ENCODE measurements at regions not wholly inside any gene's neighbourhood (a gene's known extent, or its start where the extent isn't known, plus 50 kb on each side); places are given as distances from the start of the nearest gene placed in this dataset.

DNA sequence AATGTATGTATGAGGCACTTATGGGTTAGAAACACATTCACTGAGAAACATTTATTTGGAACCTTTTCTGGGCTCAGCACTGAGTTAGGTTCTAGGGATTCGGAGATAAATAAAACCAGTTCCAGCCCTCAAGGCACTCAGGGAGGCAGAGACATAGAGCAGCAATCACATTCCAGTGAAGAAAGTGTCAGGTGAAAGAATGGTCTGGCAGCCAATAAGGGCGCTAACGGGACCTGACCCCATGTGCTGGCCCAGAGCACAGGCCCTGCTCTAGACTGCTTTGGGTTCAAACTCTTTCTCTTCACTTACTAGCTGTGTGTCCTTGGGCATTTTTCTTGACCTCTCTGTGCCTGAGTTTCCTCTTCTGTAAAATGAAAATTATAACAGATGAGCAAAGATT, 146.0 kb upstream of the SYT13 start:
- H3K27me3 ChIP-seq (ENCODE audit: control insufficient read depth, insufficient read depth, low read length), result no peaks in the 10 kb centered on the region
- H3K9me3 ChIP-seq (ENCODE audit: control insufficient read depth, low read depth, low read length), result no peaks in the 10 kb centered on the region
- H3K9ac ChIP-seq (ENCODE audit: low read length), result no peak overlapping the region
- peaks cover 5% of the 10 kb centered on the region for H3K4me1 ChIP-seq (ENCODE audit: control insufficient read depth, low read depth, low read length)
- H3K27ac ChIP-seq (ENCODE audit: low read length), result no peak overlapping the region
- no peak overlapping the region for H3K4me3 ChIP-seq (ENCODE audit: low read length)
- no peaks in the 10 kb centered on the region for H3K36me3 ChIP-seq (ENCODE audit: control insufficient read depth, low read depth, low read length)

DNA sequence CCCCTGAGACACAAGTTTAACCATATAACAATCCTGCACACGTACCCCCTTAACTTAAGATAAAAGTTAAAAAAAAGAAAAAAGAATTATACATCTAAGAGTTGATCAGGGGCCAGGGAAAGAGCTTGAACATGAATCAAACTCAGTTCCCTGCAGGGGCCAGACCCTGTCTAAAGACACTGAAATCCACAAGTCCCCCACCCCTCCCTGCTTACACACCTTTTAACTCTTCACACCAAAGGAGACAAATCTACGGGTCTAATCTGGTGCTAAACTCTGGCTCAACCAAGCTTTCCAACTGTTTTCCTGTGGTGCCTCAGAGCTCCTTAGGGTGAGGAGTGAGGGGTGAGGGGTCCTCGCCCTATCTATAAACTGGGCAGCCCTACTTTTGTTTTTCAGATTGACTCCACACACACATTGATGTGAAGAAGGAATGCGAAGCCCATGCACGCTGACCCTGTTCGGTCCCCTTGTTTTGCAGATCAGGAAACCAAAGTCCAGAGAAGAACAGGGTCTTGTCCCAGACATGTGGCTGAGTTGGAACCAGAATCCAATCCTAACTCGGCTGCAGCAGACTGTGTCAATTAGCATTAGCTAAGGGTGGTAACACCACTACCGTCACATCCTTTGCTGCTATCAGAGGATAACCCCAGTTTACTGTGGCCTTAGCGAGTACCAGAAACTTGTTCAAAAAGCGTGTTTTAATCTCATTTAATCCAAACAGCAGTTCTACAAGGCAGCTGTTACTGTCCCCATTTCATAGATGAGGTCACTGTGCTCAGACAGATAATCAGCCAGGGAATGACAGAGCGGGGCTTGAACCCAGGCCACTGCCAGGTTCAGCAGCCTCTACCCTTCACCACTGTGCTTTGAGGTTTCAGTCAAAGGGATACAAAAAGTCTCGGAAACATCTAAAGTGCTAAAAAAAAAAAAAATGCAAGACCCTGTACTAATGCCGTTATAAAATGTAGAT, 145.2 kb upstream of the SYT13 start:
- Histone ChIP-seq H3K9ac (ENCODE audit: low read length) (no peak overlapping the region), H3K27ac (ENCODE audit: low read length) (no peak overlapping the region), H3K4me1 (ENCODE audit: control insufficient read depth, low read depth, low read length) (peaks cover 5% of the 10 kb centered on the region), H3K4me3 (ENCODE audit: low read length) (no peak overlapping the region), H3K9me3 (ENCODE audit: control insufficient read depth, low read depth, low read length) (no peaks in the 10 kb centered on the region), H3K36me3 (ENCODE audit: control insufficient read depth, low read depth, low read length) (no peaks in the 10 kb centered on the region), H3K27me3 (ENCODE audit: control insufficient read depth, insufficient read depth, low read length) (no peaks in the 10 kb centered on the region)

DNA sequence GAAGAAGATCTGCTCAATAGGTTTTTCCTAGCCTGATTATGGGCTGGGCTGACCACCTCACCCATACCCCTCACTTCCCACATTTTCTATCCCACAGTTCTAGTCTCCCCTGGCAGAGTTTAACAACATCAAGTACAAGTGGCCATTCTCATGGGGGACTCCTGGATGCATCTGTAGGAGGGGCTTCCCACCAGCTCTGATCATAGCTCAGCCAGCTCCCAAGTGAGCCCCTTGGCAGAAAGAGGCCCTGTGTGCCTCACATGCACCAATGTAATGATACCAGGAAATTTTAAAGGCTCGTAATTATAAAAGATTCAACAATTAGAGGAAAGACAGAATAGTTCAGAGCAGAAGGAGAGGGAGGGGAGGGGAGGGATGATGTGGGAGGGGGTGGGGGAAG, 144.2 kb upstream of the SYT13 start:
- Histone ChIP-seq H3K4me3 (ENCODE audit: low read length) (no peak overlapping the region), H3K27me3 (ENCODE audit: control insufficient read depth, insufficient read depth, low read length) (no peaks in the 10 kb centered on the region), H3K36me3 (ENCODE audit: control insufficient read depth, low read depth, low read length) (no peaks in the 10 kb centered on the region), H3K27ac (ENCODE audit: low read length) (no peak overlapping the region), H3K9me3 (ENCODE audit: control insufficient read depth, low read depth, low read length) (no peaks in the 10 kb centered on the region), H3K4me1 (ENCODE audit: control insufficient read depth, low read depth, low read length) (peaks cover 5% of the 10 kb centered on the region), H3K9ac (ENCODE audit: low read length) (no peak overlapping the region)

DNA sequence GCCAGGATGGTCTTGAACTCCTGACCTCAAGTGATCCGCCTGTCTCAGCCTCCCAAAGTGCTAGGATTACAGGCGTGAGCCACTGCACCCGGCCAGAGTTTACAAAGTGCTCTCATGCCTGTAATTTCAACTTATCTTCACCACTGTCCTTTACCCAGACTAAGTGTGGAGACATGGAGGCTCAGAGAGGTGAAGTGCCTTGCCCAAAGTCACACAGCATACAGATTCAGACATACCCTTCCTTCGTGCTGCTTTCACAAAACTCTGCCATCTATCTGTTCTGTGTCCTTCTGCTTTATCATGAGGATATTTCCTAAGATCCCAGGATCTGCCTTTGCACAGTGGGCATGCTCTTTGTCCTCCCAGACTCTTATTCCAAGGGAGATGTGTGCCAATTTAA, 143.6 kb upstream of the SYT13 start:
- no peaks in the 10 kb centered on the region for H3K9me3 ChIP-seq (ENCODE audit: control insufficient read depth, low read depth, low read length)
- no peak overlapping the region for H3K4me3 ChIP-seq (ENCODE audit: low read length)
- no peak overlapping the region for H3K27ac ChIP-seq (ENCODE audit: low read length)
- no peak overlapping the region for H3K9ac ChIP-seq (ENCODE audit: low read length)
- peaks cover 5% of the 10 kb centered on the region for H3K4me1 ChIP-seq (ENCODE audit: control insufficient read depth, low read depth, low read length)
- no peaks in the 10 kb centered on the region for H3K27me3 ChIP-seq (ENCODE audit: control insufficient read depth, insufficient read depth, low read length)
- H3K36me3 ChIP-seq (ENCODE audit: control insufficient read depth, low read depth, low read length), result no peaks in the 10 kb centered on the region

DNA sequence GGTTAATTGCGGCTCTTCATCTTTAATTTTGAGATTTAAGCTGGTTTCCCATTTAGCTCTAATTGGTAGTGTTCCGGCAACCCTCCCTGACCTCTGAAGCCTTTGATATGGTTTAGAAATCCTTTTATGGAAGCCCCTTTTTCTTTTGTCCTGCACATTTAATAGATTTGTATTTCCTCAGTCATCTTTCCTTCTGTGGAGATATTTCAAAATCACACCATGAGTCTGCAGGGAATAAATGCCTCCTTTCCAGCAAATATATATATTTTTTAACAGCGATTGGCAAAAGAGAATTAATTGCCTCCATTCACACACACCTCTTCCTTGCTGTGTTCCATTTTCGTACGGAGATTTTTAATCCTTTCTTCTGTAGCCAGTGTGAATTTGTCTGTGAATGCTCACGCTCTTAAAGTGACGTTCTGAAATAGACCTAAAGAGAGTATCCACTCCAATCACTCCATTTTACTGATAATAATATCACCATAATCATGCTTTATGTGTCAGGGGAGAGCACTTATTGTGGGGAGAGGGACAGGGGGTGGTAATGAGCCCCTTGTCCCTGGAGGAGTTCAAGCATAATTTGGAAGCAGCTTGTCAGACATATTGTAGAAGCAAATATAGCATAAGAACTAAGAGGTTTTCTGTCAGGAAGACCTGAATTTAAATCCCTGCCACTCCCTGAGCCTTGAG, 142.5 kb upstream of the SYT13 start:
- Histone ChIP-seq H3K9ac (ENCODE audit: low read length) (no peak overlapping the region), H3K4me1 (ENCODE audit: control insufficient read depth, low read depth, low read length) (peaks cover 5% of the 10 kb centered on the region), H3K9me3 (ENCODE audit: control insufficient read depth, low read depth, low read length) (no peaks in the 10 kb centered on the region), H3K36me3 (ENCODE audit: control insufficient read depth, low read depth, low read length) (no peaks in the 10 kb centered on the region), H3K27me3 (ENCODE audit: control insufficient read depth, insufficient read depth, low read length) (no peaks in the 10 kb centered on the region), H3K27ac (ENCODE audit: low read length) (no peak overlapping the region), H3K4me3 (ENCODE audit: low read length) (no peak overlapping the region)

DNA sequence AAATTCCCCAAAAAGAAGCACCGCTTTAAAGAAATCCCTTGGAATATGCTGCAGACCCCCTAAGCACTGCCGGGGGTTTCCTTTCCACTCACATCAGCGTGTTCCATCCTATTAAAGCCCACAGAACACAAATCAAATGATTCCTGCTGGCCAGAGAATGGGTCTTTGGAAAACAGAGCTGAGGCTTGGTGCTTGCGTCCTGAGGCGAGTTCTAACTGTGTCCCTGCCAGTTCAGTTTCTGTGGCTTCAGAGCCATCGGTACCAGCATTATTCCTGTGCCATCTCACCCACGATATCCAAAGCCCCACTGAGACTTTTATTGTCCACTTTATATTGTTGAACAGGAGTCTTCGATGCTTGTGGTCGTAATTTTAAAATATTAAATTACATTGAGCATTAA, 142.0 kb upstream of the SYT13 start:
- Histone ChIP-seq H3K9ac (ENCODE audit: low read length) (no peak overlapping the region), H3K36me3 (ENCODE audit: control insufficient read depth, low read depth, low read length) (no peaks in the 10 kb centered on the region), H3K9me3 (ENCODE audit: control insufficient read depth, low read depth, low read length) (no peaks in the 10 kb centered on the region), H3K27ac (ENCODE audit: low read length) (no peak overlapping the region), H3K27me3 (ENCODE audit: control insufficient read depth, insufficient read depth, low read length) (no peaks in the 10 kb centered on the region), H3K4me3 (ENCODE audit: low read length) (no peak overlapping the region), H3K4me1 (ENCODE audit: control insufficient read depth, low read depth, low read length) (peaks cover 5% of the 10 kb centered on the region)

DNA sequence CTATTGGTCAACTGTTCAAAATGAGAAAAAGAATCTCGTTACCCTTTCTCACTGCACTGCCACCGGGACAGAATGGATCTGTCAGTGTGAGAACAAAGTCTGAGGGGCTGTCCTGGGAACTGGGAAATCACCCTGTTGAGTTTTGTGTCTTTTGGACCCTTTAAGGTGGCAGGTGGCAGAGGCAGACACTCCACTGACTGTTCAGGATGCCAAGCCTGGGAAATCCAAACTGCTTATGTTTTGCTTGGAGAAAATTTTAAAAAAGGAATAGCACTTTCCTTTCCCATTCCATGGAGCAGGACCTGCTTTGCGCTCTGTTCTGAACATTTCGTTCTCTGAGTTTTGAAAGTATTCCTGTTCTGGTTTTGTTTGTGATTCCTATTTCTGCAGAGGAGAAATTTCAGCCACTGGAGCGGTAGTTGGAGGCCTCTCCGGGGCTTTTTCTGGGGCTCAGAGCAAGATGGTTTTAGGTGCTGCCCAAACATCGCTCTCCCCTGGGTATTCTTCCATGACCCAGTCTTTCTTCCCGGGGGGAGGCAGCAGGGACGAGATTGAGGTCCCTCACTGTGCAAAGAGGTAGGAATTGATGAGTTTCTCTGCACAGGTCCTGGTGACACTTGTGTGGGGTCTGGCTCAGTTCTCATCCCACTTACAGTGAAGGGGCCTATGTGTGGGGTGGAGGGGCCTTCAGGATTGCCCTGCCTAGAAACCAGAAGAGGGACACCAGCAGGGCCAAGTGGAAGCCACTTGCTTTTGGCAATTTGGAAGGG, 138.5 kb upstream of the SYT13 start:
- Histone ChIP-seq H3K27me3 (ENCODE audit: control insufficient read depth, insufficient read depth, low read length) (no peaks in the 10 kb centered on the region), H3K36me3 (ENCODE audit: control insufficient read depth, low read depth, low read length) (no peaks in the 10 kb centered on the region), H3K27ac (ENCODE audit: low read length) (no peak overlapping the region), H3K9me3 (ENCODE audit: control insufficient read depth, low read depth, low read length) (no peaks in the 10 kb centered on the region), H3K9ac (ENCODE audit: low read length) (no peak overlapping the region), H3K4me1 (ENCODE audit: control insufficient read depth, low read depth, low read length) (no peaks in the 10 kb centered on the region), H3K4me3 (ENCODE audit: low read length) (no peak overlapping the region)

DNA sequence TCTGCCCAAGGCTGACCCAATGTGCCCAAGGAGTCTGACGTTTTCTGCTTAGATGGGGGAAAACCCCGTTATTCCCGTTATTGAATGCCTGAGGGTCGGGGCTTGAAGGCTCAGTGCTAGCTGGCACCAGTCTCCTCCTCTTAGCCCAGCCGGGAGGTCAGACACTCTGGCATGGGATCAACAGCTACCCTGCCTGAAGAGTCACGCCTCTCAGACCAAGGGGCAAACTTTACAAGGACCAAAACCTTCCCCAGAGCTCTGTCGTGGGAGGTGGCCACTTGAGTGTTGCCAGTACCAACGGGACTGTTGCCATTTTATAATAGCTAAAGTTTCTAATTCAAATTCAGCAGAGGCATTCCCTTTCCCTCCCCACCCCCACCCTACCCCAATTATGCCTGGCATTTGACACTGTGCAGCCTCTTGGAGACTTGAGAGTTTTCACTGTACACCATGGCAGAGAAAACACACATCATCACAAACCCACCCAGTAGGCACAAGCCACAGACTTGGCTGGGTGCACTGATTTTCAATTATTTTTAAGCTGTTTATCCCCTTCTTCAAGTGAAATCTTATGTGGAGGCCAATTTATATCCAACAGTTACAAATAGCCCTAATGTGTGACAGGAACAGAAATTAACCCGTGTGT, 137.5 kb upstream of the SYT13 start:
- Histone ChIP-seq H3K4me1 (ENCODE audit: control insufficient read depth, low read depth, low read length) (no peaks in the 10 kb centered on the region), H3K9me3 (ENCODE audit: control insufficient read depth, low read depth, low read length) (no peaks in the 10 kb centered on the region), H3K36me3 (ENCODE audit: control insufficient read depth, low read depth, low read length) (no peaks in the 10 kb centered on the region), H3K27me3 (ENCODE audit: control insufficient read depth, insufficient read depth, low read length) (no peaks in the 10 kb centered on the region), H3K9ac (ENCODE audit: low read length) (no peak overlapping the region), H3K4me3 (ENCODE audit: low read length) (no peak overlapping the region), H3K27ac (ENCODE audit: low read length) (no peak overlapping the region)

DNA sequence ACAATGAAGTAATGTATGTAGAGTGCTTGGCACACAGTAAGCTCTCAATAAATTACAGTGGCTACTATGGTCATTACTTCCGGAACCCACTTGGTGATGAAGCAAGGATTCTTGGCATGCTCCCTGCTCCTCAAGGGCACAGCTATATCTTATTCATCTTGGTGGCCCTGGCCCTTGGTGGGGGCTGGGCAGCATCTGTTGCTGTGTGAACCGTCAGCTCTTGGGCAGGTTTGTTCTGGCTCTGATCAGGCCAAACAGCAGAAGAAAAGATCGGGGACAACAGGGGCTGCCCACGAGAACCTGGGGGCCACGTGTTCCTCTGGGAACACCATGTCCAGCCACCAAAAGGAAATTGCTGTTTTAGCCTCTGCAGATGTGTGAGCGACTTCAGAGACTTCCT, 136.9 kb upstream of the SYT13 start:
- Histone ChIP-seq H3K4me3 (ENCODE audit: low read length) (no peak overlapping the region), H3K9ac (ENCODE audit: low read length) (no peak overlapping the region), H3K36me3 (ENCODE audit: control insufficient read depth, low read depth, low read length) (no peaks in the 10 kb centered on the region), H3K27ac (ENCODE audit: low read length) (no peak overlapping the region), H3K4me1 (ENCODE audit: control insufficient read depth, low read depth, low read length) (no peaks in the 10 kb centered on the region), H3K9me3 (ENCODE audit: control insufficient read depth, low read depth, low read length) (no peaks in the 10 kb centered on the region), H3K27me3 (ENCODE audit: control insufficient read depth, insufficient read depth, low read length) (no peaks in the 10 kb centered on the region)

DNA sequence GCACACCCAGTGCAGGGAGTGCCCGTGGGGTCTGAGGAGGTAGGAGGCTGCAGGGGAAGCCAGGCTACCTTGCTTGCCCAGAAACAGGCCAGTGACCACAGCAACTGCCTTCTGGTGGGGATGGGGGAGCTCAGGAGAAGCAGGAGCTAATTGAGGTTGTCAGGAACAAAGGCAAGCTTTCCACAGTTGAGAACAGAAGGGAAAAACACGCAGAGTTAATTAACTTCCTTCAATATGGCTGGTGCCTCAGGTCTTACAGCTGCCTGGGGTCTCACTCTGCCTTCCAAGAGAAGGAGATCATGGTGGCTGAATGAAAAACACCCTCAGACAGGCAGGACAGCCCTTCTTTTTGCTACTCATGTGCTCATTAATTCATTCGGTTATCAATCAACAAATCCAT, 127.9 kb upstream of the SYT13 start:
- Histone ChIP-seq H3K4me3 (ENCODE audit: low read length) (no peak overlapping the region), H3K9me3 (ENCODE audit: control insufficient read depth, low read depth, low read length) (no peaks in the 10 kb centered on the region), H3K9ac (ENCODE audit: low read length) (no peak overlapping the region), H3K36me3 (ENCODE audit: control insufficient read depth, low read depth, low read length) (no peaks in the 10 kb centered on the region), H3K27me3 (ENCODE audit: control insufficient read depth, insufficient read depth, low read length) (no peaks in the 10 kb centered on the region), H3K4me1 (ENCODE audit: control insufficient read depth, low read depth, low read length) (peaks cover 36% of the 10 kb centered on the region), H3K27ac (ENCODE audit: low read length) (no peak overlapping the region)
